NCI-H128 (cell line): ENCODE measurements at regions not wholly inside any gene's neighbourhood (a gene's known extent, or its start where the extent isn't known, plus 50 kb on each side); places are given as distances from the start of the nearest gene placed in this dataset.

Experiments
- DNase-seq: peaks from one replicate; lab custom pipeline; 2025; ENCODE audit not compliant: unreplicated experiment; lab: John Stamatoyannopoulos, UW

- DNase-seq = no peak
Observed at GRCh38 chr1:209463441-209463840, 120.1 kb upstream of the CAMK1G start.

GRCh38 chr1:209473025-209473424 lies 110.5 kb upstream of the CAMK1G start:
- DNase-seq = no peak

- DNase-seq = no peak
Observed at GRCh38 chr1:209480345-209480744, 103.2 kb upstream of the CAMK1G start.

- DNase-seq = no peak
Observed at GRCh38 chr1:209483691-209484090, 99.8 kb upstream of the CAMK1G start.

GRCh38 chr1:209484429-209484828 lies 99.1 kb upstream of the CAMK1G start:
- no peak for DNase-seq

- no peak for DNase-seq
Observed at GRCh38 chr1:209485167-209485566, 98.3 kb upstream of the CAMK1G start.

GRCh38 chr1:209485751-209486150 lies 97.8 kb upstream of the CAMK1G start:
- DNase-seq = no peak

- no peak for DNase-seq
Observed at GRCh38 chr1:209486861-209487593, 96.5 kb upstream of the CAMK1G start.

- DNase-seq = no peak
Observed at GRCh38 chr1:209490013-209490412, 93.5 kb upstream of the CAMK1G start.

- DNase-seq = no peak
Observed at GRCh38 chr1:209491031-209491430, 92.5 kb upstream of the CAMK1G start.

- no peak for DNase-seq
Observed at GRCh38 chr1:209491496-209491895, 92.0 kb upstream of the CAMK1G start.

- no peak for DNase-seq
Observed at GRCh38 chr1:209491897-209492296, 91.6 kb upstream of the CAMK1G start.

GRCh38 chr1:209493559-209493958 lies 90.0 kb upstream of the CAMK1G start:
- DNase-seq = no peak

- DNase-seq = no peak
Observed at GRCh38 chr1:209497729-209498128, 85.8 kb upstream of the CAMK1G start.

- no peak for DNase-seq
Observed at GRCh38 chr1:209500993-209501392, 82.5 kb upstream of the CAMK1G start.

GRCh38 chr1:209503196-209503595 lies 80.3 kb upstream of the CAMK1G start:
- no peak for DNase-seq

GRCh38 chr1:209504571-209504970 lies 78.9 kb upstream of the CAMK1G start:
- no peak for DNase-seq

GRCh38 chr1:209505044-209505443 lies 78.5 kb upstream of the CAMK1G start:
- no peak for DNase-seq

- no peak for DNase-seq
Observed at GRCh38 chr1:209506101-209506500, 77.4 kb upstream of the CAMK1G start.

- no peak for DNase-seq
Observed at GRCh38 chr1:209509039-209509438, 74.5 kb upstream of the CAMK1G start.

GRCh38 chr1:209510063-209510462 lies 73.5 kb upstream of the CAMK1G start:
- DNase-seq = no peak

- DNase-seq = no peak
Observed at GRCh38 chr1:209511169-209511568, 72.3 kb upstream of the CAMK1G start.

- no peak for DNase-seq
Observed at GRCh38 chr1:209512821-209513220, 70.7 kb upstream of the CAMK1G start.
